ENCODE measurements at regions not wholly inside any gene's neighbourhood (a gene's known extent, or its start where the extent isn't known, plus 50 kb on each side); places are given as distances from the start of the nearest gene placed in this dataset.

DNA sequence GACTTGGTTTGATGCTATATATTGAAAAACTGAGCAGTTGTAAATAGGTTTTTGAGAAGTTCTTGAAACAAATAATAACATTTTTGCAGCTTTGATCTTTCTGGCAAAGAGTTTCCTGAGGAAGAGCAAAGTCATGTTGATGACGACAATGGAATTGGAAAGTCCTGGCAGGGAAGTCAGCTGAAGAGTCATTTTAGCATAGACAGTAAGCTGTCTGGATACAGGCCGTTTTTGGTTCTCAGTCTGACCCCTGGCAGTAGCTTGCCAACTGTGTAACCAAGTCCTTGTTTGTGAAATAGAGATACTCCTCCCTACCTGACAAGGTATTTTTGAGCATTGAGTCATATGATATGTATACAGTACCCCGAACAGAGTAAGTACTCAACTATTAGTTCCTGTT, 193.3 kb downstream of the C11orf91 start:
- DNase-seq (ENCODE audit: low spot score), result no peak

DNA sequence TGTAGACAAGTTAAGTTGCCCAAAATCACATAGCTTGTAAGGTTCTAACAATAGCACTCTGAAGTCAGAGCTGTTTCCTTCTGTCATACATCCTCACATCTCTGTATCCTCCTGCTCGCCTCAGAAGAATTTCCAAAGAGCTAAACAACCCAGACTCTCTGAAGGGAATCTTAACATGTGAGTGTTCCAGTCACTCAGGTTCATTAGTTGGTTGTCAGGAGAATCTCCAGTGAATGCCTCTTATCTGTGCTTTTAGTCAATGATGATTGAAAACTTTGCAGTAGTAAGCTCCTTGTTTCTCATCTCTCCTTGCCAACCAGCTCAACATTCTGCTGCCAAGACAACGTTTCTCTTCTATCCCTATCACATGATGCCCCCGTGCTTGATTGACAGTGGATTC, 195.5 kb downstream of the C11orf91 start:
- no peak overlapping the region for H3K4me3 ChIP-seq
- DNase-seq (ENCODE audit: low spot score), result no peak
- TF ChIP-seq, protein P1, sequence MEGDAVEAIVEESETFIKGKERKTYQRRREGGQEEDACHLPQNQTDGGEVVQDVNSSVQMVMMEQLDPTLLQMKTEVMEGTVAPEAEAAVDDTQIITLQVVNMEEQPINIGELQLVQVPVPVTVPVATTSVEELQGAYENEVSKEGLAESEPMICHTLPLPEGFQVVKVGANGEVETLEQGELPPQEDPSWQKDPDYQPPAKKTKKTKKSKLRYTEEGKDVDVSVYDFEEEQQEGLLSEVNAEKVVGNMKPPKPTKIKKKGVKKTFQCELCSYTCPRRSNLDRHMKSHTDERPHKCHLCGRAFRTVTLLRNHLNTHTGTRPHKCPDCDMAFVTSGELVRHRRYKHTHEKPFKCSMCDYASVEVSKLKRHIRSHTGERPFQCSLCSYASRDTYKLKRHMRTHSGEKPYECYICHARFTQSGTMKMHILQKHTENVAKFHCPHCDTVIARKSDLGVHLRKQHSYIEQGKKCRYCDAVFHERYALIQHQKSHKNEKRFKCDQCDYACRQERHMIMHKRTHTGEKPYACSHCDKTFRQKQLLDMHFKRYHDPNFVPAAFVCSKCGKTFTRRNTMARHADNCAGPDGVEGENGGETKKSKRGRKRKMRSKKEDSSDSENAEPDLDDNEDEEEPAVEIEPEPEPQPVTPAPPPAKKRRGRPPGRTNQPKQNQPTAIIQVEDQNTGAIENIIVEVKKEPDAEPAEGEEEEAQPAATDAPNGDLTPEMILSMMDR (IDR thresholded peaks at IDR 0.05), result no peak
- H3K27ac ChIP-seq, result no peak overlapping the region

More for the DNA sequence above, 193.3 kb downstream of the C11orf91 start:
- no peak overlapping the region for H3K27ac ChIP-seq
- H3K4me3 ChIP-seq, result no peak overlapping the region
- TF ChIP-seq, protein P1 (IDR thresholded peaks at IDR 0.05), result no peak

DNA sequence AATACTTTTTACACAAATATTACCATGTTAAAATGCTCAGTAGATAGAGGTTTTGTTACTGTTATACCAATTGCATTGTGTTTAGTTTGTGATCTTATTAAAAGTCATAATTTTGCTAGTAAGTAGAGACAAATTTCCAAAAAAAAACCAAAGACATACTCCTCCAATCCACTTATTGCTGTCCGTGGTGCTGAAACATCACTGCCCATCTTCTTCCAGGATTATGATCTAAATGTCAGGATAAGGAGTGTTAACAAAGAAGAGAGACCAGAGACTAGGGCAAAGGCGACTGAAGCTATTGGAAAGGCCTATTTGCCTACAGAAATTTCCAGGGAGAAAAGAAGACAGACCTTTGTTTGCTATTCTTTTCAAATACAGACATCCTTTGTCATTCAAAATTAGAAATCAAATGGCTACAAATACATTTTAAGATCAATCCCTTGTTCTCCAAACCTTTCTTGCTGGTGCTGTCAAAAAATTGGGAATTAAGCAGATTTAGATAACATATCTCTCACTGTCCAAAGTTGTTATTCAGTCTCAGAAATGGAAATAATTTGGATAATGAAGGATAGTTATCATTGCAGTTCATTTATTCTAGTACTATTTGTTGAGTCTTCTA, 199.7 kb downstream of the C11orf91 start:
- Histone ChIP-seq H3K4me3 (no peak overlapping the region), H3K27ac (no peak overlapping the region)
- TF ChIP-seq, protein P1 (IDR thresholded peaks at IDR 0.05), result no peak
- no peak for DNase-seq (ENCODE audit: low spot score)

DNA sequence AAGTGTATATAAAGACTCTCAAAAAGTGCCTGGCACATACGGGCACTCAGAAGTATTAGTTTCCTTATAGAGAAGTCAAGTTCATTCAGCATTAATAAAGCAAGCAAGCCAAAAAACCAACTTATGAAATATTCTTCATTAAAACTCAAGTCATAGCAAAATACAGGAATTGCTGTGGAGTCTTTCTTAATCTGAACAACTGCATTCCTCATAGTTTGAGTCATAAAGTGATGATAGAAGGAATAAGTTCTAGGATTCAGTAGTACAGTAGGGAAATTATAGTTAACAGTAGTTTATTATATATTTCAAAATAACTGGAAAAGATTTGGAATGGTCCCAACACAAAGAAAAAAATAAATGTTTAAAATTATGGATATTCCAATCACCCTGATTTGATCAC, 200.3 kb downstream of the C11orf91 start:
- DNase-seq (ENCODE audit: low spot score), result no peak
- no peak overlapping the region for H3K27ac ChIP-seq
- TF ChIP-seq, protein P1 (IDR thresholded peaks at IDR 0.05), result no peak
- no peak overlapping the region for H3K4me3 ChIP-seq

DNA sequence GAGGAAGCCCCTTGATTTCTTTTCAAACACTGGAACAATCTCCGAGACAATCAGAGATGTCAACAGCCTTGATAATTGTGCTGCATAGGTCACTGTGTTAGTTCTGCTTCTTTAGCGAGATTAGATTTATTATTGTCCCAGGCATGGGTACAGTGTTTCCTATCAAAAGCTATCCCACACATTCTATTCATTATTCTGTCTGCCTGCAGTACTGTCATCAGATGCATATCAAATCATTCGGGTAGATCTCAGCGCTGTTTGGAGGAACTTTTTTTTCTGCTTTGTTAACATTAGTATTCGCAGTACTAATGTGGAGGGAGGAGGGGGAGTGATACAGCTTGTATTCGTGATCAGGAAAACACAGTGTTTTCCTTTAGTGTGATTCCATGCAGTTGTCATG, 208.0 kb downstream of the C11orf91 start:
- Histone ChIP-seq H3K4me3 (no peak overlapping the region), H3K27ac (no peak overlapping the region)
- TF ChIP-seq, protein P1 (IDR thresholded peaks at IDR 0.05), result no peak
- no peak for DNase-seq (ENCODE audit: low spot score)

DNA sequence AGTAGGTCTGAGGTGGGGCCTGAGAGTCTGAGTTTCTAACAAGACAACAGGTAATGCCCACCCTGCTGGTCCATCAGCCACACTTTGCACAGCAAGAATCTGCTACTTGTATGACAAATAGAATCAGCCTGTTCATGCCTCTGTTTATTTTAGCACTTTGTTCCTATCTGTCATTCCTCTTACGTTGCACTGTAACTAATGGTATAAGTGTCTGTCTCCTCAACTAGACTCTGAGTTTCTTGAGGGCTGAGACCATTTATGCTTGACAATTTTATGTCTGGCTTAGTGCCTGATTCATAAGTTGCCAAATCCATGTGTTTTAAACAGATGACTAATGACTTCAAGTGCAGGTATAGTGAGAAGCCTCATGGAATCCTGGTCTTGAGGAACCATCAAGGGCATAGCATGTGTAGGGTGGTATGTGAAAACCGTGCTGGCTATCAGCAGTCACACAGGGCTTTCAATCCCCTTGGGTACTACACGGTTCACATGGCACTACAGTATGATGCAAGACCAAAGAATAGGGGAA, 209.7 kb downstream of the C11orf91 start:
- no peak for DNase-seq (ENCODE audit: low spot score)
- TF ChIP-seq, protein P1 (IDR thresholded peaks at IDR 0.05), result no peak

DNA sequence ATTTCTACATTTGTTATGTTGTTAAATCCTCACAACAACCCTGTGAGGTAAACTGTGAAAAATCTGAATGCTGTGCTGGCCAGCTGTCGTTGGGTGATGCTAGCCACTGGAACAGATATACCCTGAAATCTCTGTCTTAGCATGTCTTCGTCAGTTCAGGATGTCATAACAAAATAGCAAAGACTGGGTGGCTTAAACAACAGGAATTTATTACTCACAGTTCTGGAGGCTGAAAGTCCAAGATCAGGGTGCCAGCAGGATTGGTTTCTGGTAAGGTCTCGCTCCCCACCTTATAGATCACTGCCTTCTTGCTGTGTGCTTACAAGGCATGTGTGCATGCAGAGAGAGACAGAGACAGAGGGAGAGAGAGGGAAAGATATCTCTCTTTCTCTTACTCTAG, 211.7 kb downstream of the C11orf91 start:
- H3K27ac ChIP-seq, result no peak overlapping the region
- no peak overlapping the region for H3K4me3 ChIP-seq
- TF ChIP-seq, protein P1 (IDR thresholded peaks at IDR 0.05), result no peak
- no peak for DNase-seq (ENCODE audit: low spot score)

More for the DNA sequence above, 209.7 kb downstream of the C11orf91 start:
- Histone ChIP-seq H3K4me3 (no peak overlapping the region), H3K27ac (no peak overlapping the region)

Data from coronary artery (tissue), 2 donors.